Stimulated activated CD4-positive, alpha-beta T cell treated with anti-CD3 and anti-CD28 coated beads, Interleukin-4, amount 100 ng/mL, for 4 hours (primary cell): ENCODE measurements at regions not wholly inside any gene's neighbourhood (a gene's known extent, or its start where the extent isn't known, plus 50 kb on each side); places are given as distances from the start of the nearest gene placed in this dataset.

ENCODE experiments used
- DNase-seq, 2 experiments: peaks; one replicate each; pipeline ENCODE4 v3.0.0-alpha.2; 2020

- no peak for DNase-seq
Measured at GRCh38 chr3:170727754-170728153, 141.9 kb upstream of the SLC7A14 start.

DNA sequence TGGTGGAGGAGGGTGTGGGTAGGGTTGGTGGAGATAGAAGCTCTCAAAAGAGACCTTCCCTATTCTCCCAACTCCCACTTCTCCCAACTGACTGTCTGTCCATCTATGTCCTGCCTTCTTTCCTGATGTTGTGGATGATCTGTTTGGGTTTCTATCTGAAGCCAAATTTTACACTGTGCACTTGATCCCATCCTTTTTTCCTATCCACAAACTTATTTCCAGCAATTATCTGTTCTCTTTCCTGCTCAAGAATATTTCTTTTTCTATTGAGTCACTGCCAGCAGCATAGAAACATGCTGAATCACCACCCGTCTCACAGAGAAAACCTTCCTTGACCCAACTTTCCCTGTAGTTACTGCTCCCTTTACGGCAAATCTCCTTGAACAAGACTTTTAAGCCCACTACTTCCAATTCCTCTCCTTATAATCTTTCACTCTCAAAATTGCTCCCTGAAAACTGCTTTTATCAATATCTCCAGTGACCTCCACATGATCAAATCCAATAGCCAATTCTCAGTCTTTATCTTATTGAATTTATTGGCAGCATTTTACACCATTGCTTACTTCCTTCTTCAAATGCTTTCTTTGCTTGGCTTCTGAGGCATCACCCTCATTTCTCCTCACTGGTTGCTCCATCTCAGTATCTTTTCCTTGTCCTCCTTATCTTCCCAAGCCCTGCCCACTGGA lies 141.2 kb upstream of the SLC7A14 start:
- DNase-seq, result no peak

GRCh38 chr3:170725285-170725731 lies 139.4 kb upstream of the SLC7A14 start:
- no peak for DNase-seq

DNA sequence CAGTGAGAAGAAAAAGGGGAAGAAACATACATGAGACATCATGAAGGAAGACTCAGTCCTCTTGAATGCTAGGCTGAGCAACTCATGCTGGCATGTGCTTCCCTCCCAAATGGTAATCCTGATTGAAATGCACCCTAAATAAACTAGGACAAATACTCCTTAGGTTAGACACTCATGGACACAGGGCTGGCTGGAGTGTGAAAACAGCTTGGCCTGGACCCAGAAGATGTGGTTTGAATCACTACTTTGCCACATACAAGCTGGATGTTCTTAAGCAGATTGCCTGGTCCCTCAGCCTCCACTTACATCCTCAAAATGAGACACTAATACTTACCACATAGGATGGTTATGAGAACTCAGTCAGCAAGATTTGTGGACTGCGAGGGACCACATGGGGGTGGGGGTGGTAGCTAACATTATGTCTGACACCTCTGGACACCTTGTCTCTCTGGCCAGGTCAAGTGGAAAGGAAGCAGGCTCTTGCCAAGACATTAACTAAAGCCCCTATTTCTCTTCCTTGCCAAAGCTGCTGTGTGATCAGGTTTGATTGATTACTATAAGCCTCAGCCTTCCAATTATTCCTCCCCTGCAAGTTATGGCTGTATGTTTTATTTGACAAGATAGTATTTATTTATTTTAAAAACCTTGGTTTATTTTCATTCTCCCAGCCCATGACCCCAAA lies 138.9 kb upstream of the SLC7A14 start:
- no peak for DNase-seq

- no peak for DNase-seq
Measured at GRCh38 chr3:170723241-170723640, 137.4 kb upstream of the SLC7A14 start.

- DNase-seq, result no peak
Measured at GRCh38 chr3:170721563-170721962, 135.7 kb upstream of the SLC7A14 start.

- DNase-seq, result no peak
Measured at GRCh38 chr3:170719300-170719699, 133.4 kb upstream of the SLC7A14 start.

- DNase-seq, result no peak
Measured at GRCh38 chr3:170718848-170719247, 133.0 kb upstream of the SLC7A14 start.

GRCh38 chr3:170717410-170718402 lies 131.8 kb upstream of the SLC7A14 start:
- no peak for DNase-seq

GRCh38 chr3:170716172-170716805 lies 130.4 kb upstream of the SLC7A14 start:
- DNase-seq, result no peak

- DNase-seq, result no peak
Measured at GRCh38 chr3:170714562-170715535, 129.0 kb upstream of the SLC7A14 start.

- DNase-seq, result no peak
Measured at GRCh38 chr3:170714122-170714521, 128.2 kb upstream of the SLC7A14 start.

- no peak for DNase-seq
Measured at GRCh38 chr3:170713653-170714052, 127.8 kb upstream of the SLC7A14 start.

DNA sequence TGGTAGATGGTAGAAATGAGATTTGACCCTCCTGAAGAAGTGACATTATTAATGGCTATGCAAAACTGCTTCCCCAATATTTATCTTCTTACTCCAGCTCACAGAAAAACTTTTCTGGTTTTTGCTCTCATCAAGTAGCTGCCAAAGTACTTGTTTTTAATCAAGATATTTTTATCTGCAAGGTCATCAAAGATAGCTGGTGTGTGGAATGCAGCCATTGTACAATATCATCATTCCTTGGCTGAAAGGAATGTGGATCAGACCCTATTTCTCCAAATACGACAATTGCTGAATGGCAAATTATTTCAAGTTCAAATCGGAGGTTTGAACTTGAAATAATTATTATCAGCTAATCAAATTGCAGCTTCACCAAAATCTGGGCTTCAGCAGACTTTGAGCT lies 126.9 kb upstream of the SLC7A14 start:
- no peak for DNase-seq

DNA sequence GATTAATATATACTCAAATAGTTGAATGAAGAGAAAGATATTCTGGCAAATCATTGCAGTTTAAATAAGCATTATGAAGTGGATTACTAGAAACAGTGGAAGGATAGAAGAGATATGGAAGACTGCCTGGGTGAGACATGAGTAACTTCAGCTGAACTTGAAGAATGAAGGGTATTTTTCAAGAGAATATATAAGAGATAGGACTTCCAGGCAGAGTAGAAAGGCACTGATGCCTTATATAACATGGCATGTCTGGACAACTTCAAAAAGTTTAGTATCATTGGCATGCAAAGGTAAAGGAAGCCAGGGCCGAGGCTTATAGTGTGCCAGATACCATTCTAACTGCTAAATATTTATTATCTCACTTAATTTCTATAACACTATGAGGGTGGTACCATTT lies 126.5 kb upstream of the SLC7A14 start:
- no peak for DNase-seq

GRCh38 chr3:170711786-170712185 lies 125.9 kb upstream of the SLC7A14 start:
- no peak for DNase-seq

GRCh38 chr3:170709046-170709445 lies 123.2 kb upstream of the SLC7A14 start:
- DNase-seq, result no peak

- DNase-seq, result no peak
Measured at GRCh38 chr3:170707899-170708298, 122.0 kb upstream of the SLC7A14 start.

- no peak for DNase-seq
Measured at GRCh38 chr3:170705131-170705530, 119.3 kb upstream of the SLC7A14 start.

- no peak for DNase-seq
Measured at GRCh38 chr3:170703121-170703588, 117.3 kb upstream of the SLC7A14 start.
